SK-N-SH treated with all-trans-retinoic acid at 6 μM for 48 hours (cell line): ENCODE measurements at regions not wholly inside any gene's neighbourhood (a gene's known extent, or its start where the extent isn't known, plus 50 kb on each side); places are given as distances from the start of the nearest gene placed in this dataset.

Experiments used
- CSDC2 ChIP-seq: fragments of 250-450 bp; sonication (Bioruptor Pico); IDR thresholded peaks from 2 replicates; pipeline ENCODE4 v1.5.0; 2020; ENCODE audit warnings: mild to moderate bottlenecking, moderate library complexity
- OSR1 ChIP-seq: fragments of 250-450 bp; sonication (Bioruptor Pico); IDR thresholded peaks from 2 replicates; pipeline ENCODE4 v1.8.0; 2022; ENCODE audit warnings: moderate library complexity, mild to moderate bottlenecking, inconsistent platforms
- PATZ1 ChIP-seq: fragments of 250-450 bp; sonication (Bioruptor Pico); IDR thresholded peaks from 2 replicates; pipeline ENCODE4 v1.8.0; 2020; ENCODE audit warnings: mild to moderate bottlenecking, moderate library complexity, borderline replicate concordance
- PPARA ChIP-seq: fragments of 250-450 bp; sonication (Bioruptor Pico); IDR thresholded peaks from 2 replicates; pipeline ENCODE4 v1.5.0; 2020; ENCODE audit warnings: mild to moderate bottlenecking, borderline replicate concordance
- TCF4 ChIP-seq: fragments of 250-450 bp; sonication (Bioruptor Pico); IDR thresholded peaks from 2 replicates; pipeline ENCODE4 v1.8.0; 2021; ENCODE audit warnings: mild to moderate bottlenecking, moderate library complexity, borderline replicate concordance

DNA sequence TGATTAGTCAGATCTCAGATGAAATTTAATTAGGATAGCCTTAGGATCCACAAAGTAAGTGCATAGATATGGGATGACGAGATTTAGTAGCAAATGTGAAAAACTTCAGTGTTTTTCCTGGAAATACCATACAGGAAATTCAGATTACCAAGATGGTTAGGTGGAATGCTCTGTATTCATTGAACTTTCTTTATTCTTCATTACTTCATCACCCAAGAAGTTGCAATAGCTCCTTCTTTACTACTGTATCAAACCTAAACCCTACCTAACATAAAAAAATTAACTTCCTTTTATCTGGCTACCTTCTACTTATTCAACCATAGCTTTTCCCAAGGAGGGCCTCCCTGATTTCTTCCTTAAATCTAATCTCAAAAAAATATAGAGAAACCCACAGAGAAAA is 100.4 kb downstream of the TTC6 start:
- no peak for TF ChIP-seq OSR1 (CRISPR knock-in tag)
- TF ChIP-seq CSDC2 (CRISPR knock-in tag), result no peak
- TF ChIP-seq PATZ1 (CRISPR knock-in tag), result no peak
- TF ChIP-seq TCF4 (CRISPR knock-in tag), result no peak
- no peak for TF ChIP-seq PPARA
